GM10266 (cell line): ENCODE measurements at regions not wholly inside any gene's neighbourhood (a gene's known extent, or its start where the extent isn't known, plus 50 kb on each side); places are given as distances from the start of the nearest gene placed in this dataset.

Experiments
- DNase-seq: peaks from one replicate; pipeline ENCODE4 v3.0.0; 2012; ENCODE audit errors: extremely low spot score
- TF ChIP-seq, protein P1 (sequence below): IDR thresholded peaks from 2 replicates; pipeline ENCODE4 v1.5.1; 2012; ENCODE audit warnings: mild to moderate bottlenecking, low read depth; ENCODE audit not compliant: control insufficient read depth, insufficient read depth; ENCODE audit errors: missing control alignments

DNA sequence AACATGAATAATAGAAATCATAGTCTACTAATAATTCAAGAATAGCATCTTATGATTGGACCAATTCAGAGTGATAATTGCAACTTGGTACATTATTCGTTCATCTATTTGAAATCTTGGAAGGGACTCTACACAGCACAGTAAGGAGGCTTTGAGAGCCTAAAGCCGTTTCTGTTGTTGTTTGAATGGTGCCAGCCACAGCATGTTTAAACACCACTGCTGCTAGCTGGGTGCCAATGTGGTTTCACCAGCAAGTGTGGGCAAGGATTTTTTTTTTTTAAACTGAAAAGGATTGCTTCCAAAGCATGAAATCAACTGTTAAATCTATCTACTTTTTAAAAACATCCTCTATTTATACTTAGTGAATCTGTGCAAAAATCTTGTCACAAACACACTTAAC is 253.9 kb upstream of the MAP3K1 start:
- TF ChIP-seq, protein P1, sequence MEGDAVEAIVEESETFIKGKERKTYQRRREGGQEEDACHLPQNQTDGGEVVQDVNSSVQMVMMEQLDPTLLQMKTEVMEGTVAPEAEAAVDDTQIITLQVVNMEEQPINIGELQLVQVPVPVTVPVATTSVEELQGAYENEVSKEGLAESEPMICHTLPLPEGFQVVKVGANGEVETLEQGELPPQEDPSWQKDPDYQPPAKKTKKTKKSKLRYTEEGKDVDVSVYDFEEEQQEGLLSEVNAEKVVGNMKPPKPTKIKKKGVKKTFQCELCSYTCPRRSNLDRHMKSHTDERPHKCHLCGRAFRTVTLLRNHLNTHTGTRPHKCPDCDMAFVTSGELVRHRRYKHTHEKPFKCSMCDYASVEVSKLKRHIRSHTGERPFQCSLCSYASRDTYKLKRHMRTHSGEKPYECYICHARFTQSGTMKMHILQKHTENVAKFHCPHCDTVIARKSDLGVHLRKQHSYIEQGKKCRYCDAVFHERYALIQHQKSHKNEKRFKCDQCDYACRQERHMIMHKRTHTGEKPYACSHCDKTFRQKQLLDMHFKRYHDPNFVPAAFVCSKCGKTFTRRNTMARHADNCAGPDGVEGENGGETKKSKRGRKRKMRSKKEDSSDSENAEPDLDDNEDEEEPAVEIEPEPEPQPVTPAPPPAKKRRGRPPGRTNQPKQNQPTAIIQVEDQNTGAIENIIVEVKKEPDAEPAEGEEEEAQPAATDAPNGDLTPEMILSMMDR: no peak

DNA sequence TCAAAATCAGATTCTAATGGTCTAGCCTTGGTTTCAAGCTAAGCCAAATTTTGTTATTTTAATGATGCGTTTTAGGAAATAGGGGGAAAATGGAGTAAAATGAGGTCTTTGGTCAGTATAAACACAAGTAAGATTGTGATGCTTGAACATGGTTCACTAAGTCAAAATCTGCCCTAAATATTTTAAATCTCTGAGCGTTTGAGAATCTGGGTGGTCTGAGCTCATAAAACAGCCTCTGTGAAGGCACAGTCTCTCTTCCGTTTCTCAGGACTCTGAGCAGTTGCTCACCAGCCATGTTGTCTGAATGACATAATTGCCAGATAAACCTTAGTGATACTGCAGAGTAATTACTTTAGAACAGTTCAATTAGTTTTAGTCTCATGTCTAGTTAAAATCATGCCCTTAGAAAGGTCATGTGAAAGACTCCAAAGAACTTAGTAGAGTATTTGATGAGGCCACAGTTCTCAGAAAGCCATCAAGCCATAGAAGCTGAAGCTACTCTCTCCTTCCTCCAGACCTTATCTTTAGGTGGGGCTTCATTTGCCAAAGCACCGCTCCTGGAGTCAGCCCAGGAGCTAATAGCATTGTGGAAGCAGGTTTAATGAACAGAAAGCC is 257.1 kb upstream of the MAP3K1 start:
- TF ChIP-seq, protein P1: no peak
- no peak for DNase-seq

More for the DNA sequence above, 253.9 kb upstream of the MAP3K1 start:
- DNase-seq: no peak

DNA sequence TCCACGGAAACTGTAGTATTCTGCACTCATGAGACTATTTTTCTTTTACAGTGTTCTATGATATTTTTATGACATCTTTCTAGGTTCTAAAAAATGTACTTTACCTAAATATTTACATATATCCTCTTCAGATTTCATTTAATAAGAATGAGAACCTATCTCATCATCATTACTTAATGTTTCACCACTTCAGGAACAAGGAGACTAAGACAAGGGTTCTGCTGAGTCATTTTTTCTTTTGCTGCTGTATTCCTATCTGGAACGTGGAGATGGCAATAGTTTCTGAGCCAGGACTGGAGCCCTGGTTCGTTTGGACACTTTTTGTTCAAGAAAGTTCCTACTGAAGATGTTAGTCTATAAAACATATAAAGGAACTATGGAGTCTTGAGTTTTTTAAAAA is 258.2 kb upstream of the MAP3K1 start:
- TF ChIP-seq, protein P1: no peak
- DNase-seq: no peak

DNA sequence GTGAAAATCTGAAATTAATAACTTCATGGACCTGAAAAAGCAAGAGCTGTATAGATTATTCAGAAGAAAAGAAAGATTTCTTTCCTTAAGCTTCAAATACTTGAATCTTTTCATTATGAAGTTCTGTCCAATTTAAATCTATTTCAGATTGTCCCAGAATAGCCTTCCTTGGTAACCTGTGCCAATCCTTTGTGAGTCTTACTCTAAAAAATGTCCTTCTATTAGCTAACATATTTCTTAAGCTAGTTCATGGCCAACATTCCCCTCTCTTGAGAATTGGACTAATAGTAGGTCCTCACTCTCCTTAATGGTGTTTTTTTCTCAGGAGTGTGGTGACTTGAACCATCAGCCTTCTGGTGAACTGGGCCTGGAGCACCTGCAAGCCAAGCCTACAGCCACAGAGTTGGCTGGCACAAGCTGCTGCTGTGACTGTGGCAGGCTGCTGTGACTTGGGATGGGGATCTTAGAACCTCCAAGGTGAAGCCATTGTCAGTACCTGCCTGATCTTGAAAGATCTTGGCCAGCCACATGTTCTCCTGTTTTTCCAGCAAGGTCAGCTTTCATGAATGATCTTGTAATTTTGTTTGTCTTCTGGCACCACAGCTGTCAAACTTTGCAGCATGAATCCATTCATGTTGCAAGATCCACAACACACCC is 262.6 kb upstream of the MAP3K1 start:
- DNase-seq: no peak
- TF ChIP-seq, protein P1: no peak

DNA sequence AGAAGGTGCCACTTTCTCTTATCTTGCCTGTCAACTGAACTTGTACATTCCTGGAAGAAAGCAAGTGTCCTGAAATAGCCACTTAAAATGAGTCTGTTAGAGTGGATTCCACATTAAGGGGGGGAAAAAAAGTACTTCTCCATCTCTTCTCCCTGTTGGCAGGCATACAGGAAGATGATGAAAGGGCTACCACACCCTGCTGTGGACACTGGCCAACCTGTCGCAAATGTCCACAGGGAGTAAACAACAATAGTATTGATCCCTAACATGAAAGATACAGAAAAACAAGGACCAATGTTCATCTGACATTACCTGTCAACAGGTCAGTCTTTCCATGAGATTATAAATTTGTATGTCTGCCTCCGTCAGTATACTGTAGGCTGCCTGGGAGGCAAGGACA is 265.1 kb upstream of the MAP3K1 start:
- no peak for DNase-seq
- TF ChIP-seq, protein P1: no peak

DNA sequence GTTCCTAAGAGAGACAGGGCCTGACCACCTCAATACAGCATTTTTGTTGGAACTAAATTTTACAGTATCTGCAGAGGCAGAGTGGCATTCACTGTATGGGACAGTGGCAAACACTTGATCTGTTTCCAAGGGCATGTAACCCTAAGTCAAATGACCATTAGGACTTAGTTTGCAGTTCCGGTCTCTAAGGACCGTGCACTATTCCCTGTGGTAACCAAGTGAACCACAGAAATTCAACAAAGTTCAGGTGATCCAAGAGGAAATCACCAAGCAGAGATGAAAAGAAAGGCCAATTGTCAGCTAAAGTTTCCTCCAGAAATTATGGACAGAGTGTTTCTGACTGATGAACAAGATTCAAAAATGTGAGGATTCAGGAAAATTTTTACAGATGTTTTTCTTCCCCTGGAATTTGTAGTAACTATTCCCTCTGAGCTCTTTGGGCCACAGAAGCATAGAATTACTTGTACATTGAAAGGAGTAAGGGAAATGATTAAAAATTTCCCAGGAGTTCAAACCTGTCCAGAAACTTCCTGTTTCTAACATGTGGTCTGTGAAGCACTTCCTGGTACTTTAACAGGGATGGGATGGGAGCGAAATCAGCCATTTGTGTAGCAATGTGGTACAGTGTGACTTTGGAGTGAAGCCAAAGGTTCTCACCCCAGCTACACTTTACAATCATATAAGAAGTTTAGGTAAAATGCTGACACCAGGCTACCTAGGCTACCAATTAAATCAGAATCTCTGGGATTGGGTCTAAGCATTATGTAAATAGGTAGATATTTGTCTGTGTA is 266.1 kb upstream of the MAP3K1 start:
- DNase-seq: no peak
- TF ChIP-seq, protein P1: no peak

DNA sequence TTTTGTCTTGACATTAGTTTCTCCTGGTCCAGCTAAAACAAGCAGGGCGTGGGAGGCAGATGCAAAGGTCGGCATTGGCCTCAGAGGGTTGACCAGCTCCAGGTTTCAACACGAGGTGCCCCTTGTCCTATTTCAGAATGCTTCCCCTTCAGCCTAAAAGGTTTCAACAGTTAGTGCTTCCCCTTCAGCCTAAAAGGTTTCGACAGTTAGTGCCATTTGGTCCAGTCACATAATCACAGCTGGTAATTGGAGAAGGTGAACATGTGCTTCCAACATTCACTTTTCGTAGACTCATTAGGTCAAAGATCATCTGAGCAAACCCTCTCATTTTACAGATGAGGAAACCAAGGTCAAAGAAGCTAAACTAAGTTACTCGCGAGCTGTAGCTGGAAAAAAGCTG is 270.3 kb upstream of the MAP3K1 start:
- TF ChIP-seq, protein P1: no peak
- DNase-seq: no peak
